MCF 10A (cell line): ENCODE measurements at regions not wholly inside any gene's neighbourhood (a gene's known extent, or its start where the extent isn't known, plus 50 kb on each side); places are given as distances from the start of the nearest gene placed in this dataset.
A peak's percentile ranks its signal among the peaks of the same experiment; 100 is the strongest.

Experiments used
- BruUV-seq: library from RNA; stranded (reverse); fragments of 400-500 nt; replicated peaks from 2 replicates; lab custom pipeline; 2021; lab: Mats Ljungman, UMichigan
- CTCF ChIA-PET: fragments of 300-600 bp; sonication (Branson Sonifier 250); formaldehyde crosslinking; extraction: SDS; loops from one replicate; lab custom pipeline; 2021; ENCODE audit warnings: antibody characterized with exemption, inconsistent platforms; lab: Yijun Ruan, JAX
- POLR2A ChIA-PET: fragments of 300-600, 350-650 bp; sonication (Branson Sonifier 250); formaldehyde crosslinking; extraction: SDS; loops from one replicate; lab custom pipeline; 2020; ENCODE audit warnings: antibody characterized with exemption, inconsistent platforms; lab: Yijun Ruan, JAX
- DNase-seq: peaks from one replicate; pipeline ENCODE4 v3.0.0-alpha.2; 2018; ENCODE audit not compliant: unreplicated experiment
- H3K27ac Mint-ChIP-seq: one replicate; pipeline ENCODE4 v1.8.0; 2022; ENCODE audit warnings: mild to moderate bottlenecking, low read depth, mixed read lengths; ENCODE audit not compliant: unreplicated experiment
- H3K27me3 Mint-ChIP-seq: one replicate; pipeline ENCODE4 v1.8.0; 2022; ENCODE audit warnings: mixed read lengths; ENCODE audit not compliant: insufficient read depth, unreplicated experiment
- H3K36me3 Mint-ChIP-seq: one replicate; pipeline ENCODE4 v1.8.0; 2022; ENCODE audit warnings: mild to moderate bottlenecking, moderate library complexity, mixed read lengths; ENCODE audit not compliant: insufficient read depth, unreplicated experiment
- H3K4me1 Mint-ChIP-seq: one replicate; pipeline ENCODE4 v1.8.0; 2022; ENCODE audit warnings: mixed read lengths; ENCODE audit not compliant: insufficient read depth, unreplicated experiment
- H3K4me3 Mint-ChIP-seq: one replicate; pipeline ENCODE4 v1.8.0; 2022; ENCODE audit warnings: mild to moderate bottlenecking, moderate library complexity, mixed read lengths; ENCODE audit not compliant: unreplicated experiment
- H3K9me3 Mint-ChIP-seq: one replicate; pipeline ENCODE4 v1.8.0; 2022; ENCODE audit warnings: mixed read lengths; ENCODE audit not compliant: unreplicated experiment
- CTCF ChIP-seq: fragments of 200-600 bp; IDR thresholded peaks from one replicate; pipeline ENCODE4 v1.8.0; 2022; ENCODE audit warnings: antibody characterized with exemption, mild to moderate bottlenecking; ENCODE audit not compliant: unreplicated experiment
- intact Hi-C: fragments of 100-400 bp; cut with micrococcal nuclease; formaldehyde crosslinking; loops from 2 replicates; pipeline ENCODE4 v1.14.1; 2022

DNA sequence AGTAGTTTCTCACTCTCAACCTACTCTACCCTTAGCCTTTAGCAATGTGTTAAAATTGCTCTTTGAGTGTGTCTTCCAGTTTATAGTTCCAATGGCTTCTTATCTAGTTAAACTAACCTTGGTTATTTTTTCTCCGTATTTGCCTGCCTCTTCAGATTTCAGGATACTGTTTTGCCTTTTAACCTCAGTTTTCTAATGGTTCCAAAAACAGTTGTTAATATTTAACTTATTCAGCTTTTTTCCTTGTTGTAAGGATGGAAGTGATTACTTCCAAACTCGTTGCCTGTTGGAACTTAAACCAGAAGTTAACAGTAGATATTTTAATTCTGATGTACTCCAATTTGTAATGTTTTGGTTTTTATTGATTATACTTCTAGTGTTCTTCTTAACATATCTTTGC is 1574.9 kb downstream of the HACE1 start:
- H3K4me3 Mint-ChIP-seq = no peak overlapping the region
- H3K9me3 Mint-ChIP-seq = no peaks in the 10 kb centered on the region
- intact Hi-C loops = no loop called here
- CTCF ChIA-PET = no interaction called here
- no peak for TF ChIP-seq CTCF
- no peaks in the 10 kb centered on the region for H3K27me3 Mint-ChIP-seq
- H3K4me1 Mint-ChIP-seq = no peaks in the 10 kb centered on the region
- POLR2A ChIA-PET = no interaction called here
- no TSS peak for BruUV-seq
- H3K36me3 Mint-ChIP-seq = no peaks in the 10 kb centered on the region
- DNase-seq = no peak
- H3K27ac Mint-ChIP-seq = no peak overlapping the region

GRCh38 chr6:103280417-103280816 is 1579.3 kb downstream of the HACE1 start:
- Mint-ChIP-seq H3K9me3 (no peaks in the 10 kb centered on the region), H3K4me1 (peaks cover 8% of the 10 kb centered on the region), H3K4me3 (no peak overlapping the region), H3K36me3 (no peaks in the 10 kb centered on the region), H3K27me3 (no peaks in the 10 kb centered on the region), H3K27ac (no peak overlapping the region)
- ChIA-PET CTCF (no interaction called here), POLR2A (no interaction called here)
- intact Hi-C loops = no loop called here
- DNase-seq = no peak
- BruUV-seq = no TSS peak
- no peak for TF ChIP-seq CTCF

- no peak overlapping the region for H3K27ac Mint-ChIP-seq
- H3K27me3 Mint-ChIP-seq = no peaks in the 10 kb centered on the region
These were observed 1581.8 kb downstream of the HACE1 start for GRCh38 chr6:103277936-103278335.

DNA sequence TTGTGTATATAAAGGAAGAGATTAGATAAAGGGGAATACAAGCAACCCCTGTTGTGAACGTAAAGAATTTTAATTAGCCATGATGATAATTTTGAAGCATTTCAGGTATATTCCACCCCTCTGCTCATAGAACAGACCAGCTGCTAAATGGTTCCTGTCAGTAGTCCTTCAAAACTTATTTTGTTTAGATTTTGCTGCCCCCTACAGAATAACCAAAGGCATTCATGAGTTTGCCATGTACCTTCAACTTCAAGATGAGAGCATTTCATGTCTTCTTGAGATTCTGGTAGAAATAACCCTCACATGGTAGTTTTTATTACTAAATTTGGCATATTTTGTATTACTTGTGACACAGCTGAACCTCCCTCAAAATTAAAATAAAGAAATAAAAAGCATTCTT is 1586.7 kb downstream of the HACE1 start:
- DNase-seq = peak; percentile 54
- H3K27ac Mint-ChIP-seq = no peak overlapping the region
- TF ChIP-seq CTCF = peak; percentile 49
- no peak overlapping the region for H3K4me3 Mint-ChIP-seq
- no peaks in the 10 kb centered on the region for H3K4me1 Mint-ChIP-seq
- BruUV-seq = no TSS peak
- CTCF ChIA-PET = interaction anchor here (0.5 to 0.6 kb wide), 3 partner anchors 146 to 1436 kb away, joined by 3 to 5 read pairs (median 3); no protein-coding TSS in a partner anchor
- H3K36me3 Mint-ChIP-seq = no peaks in the 10 kb centered on the region
- POLR2A ChIA-PET = no interaction called here
- intact Hi-C loops = loop anchor here (10.0 kb wide), 2 partner anchors 418 to 1878 kb away; partner anchors contain the start of gene GRIK2
- no peaks in the 10 kb centered on the region for H3K27me3 Mint-ChIP-seq
- H3K9me3 Mint-ChIP-seq = no peaks in the 10 kb centered on the region

More at GRCh38 chr6:103277936-103278335, 1581.8 kb downstream of the HACE1 start:
- Mint-ChIP-seq H3K4me1 (peaks cover 8% of the 10 kb centered on the region), H3K9me3 (no peaks in the 10 kb centered on the region), H3K4me3 (no peak overlapping the region), H3K36me3 (no peaks in the 10 kb centered on the region)
- DNase-seq = no peak
- no TSS peak for BruUV-seq
- CTCF ChIA-PET = no interaction called here
- POLR2A ChIA-PET = interaction anchor here (1.5 kb wide), 1 partner anchor 121 kb away, joined by 3 read pairs; no protein-coding TSS in a partner anchor
- TF ChIP-seq CTCF = no peak
- intact Hi-C loops = loop anchor here (10.0 kb wide), 2 partner anchors 423 to 1883 kb away; partner anchors contain the start of gene GRIK2
